Activated CD4-positive, alpha-beta T cell treated with anti-CD3 and anti-CD28 coated beads, Interleukin-2, Interleukin-4, amounts not matched to agents 100 ng/mL and 50 ng/mL, durations not matched to agents 16 hours and 8 hours (primary cell): ENCODE measurements at regions not wholly inside any gene's neighbourhood (a gene's known extent, or its start where the extent isn't known, plus 50 kb on each side); places are given as distances from the start of the nearest gene placed in this dataset.

Source experiments
- DNase-seq: peaks from one replicate; pipeline ENCODE4 v3.0.0-alpha.2; 2020; ENCODE audit warnings: low spot score

GRCh38 chr3:5304789-5305683, 117.5 kb downstream of the EDEM1 start:
- DNase-seq: peak; percentile 44

- DNase-seq: no peak
These were observed 118.1 kb downstream of the EDEM1 start for GRCh38 chr3:5305684-5305989.

- DNase-seq: no peak
These were observed 121.7 kb downstream of the EDEM1 start for GRCh38 chr3:5309171-5309570.

- DNase-seq: no peak
These were observed 122.1 kb downstream of the EDEM1 start for GRCh38 chr3:5309602-5310001.

GRCh38 chr3:5310509-5310908, 123.0 kb downstream of the EDEM1 start:
- no peak for DNase-seq

GRCh38 chr3:5312290-5312689, 124.8 kb downstream of the EDEM1 start:
- no peak for DNase-seq

- peak; percentile 17 for DNase-seq
These were observed 127.4 kb downstream of the EDEM1 start for GRCh38 chr3:5314897-5315296.

GRCh38 chr3:5317557-5317956, 130.1 kb downstream of the EDEM1 start:
- no peak for DNase-seq

GRCh38 chr3:5319454-5319853, 131.9 kb downstream of the EDEM1 start:
- no peak for DNase-seq

GRCh38 chr3:5321666-5322340, 134.3 kb downstream of the EDEM1 start:
- no peak for DNase-seq

- DNase-seq: no peak
These were observed 137.3 kb downstream of the EDEM1 start for GRCh38 chr3:5324780-5325179.

- peak; percentile 3 for DNase-seq
These were observed 142.8 kb downstream of the EDEM1 start for GRCh38 chr3:5330152-5330810.

- DNase-seq: no peak
These were observed 144.2 kb downstream of the EDEM1 start for GRCh38 chr3:5331567-5332269.

GRCh38 chr3:5332270-5332956, 144.9 kb downstream of the EDEM1 start:
- no peak for DNase-seq

GRCh38 chr3:5339967-5340535, 152.5 kb downstream of the EDEM1 start:
- no peak for DNase-seq

GRCh38 chr3:5341610-5342009, 154.1 kb downstream of the EDEM1 start:
- no peak for DNase-seq

- DNase-seq: no peak
These were observed 156.0 kb downstream of the EDEM1 start for GRCh38 chr3:5343459-5343858.

- no peak for DNase-seq
These were observed 157.2 kb downstream of the EDEM1 start for GRCh38 chr3:5344707-5345106.

- no peak for DNase-seq
These were observed 160.0 kb downstream of the EDEM1 start for GRCh38 chr3:5347486-5347885.

GRCh38 chr3:5348229-5348902, 160.9 kb downstream of the EDEM1 start:
- no peak for DNase-seq

- DNase-seq: no peak
These were observed 161.8 kb downstream of the EDEM1 start for GRCh38 chr3:5349343-5349742.
